ENCODE measurements at regions not wholly inside any gene's neighbourhood (a gene's known extent, or its start where the extent isn't known, plus 50 kb on each side); places are given as distances from the start of the nearest gene placed in this dataset.

- no peak for TF ChIP-seq CTCF (IDR thresholded peaks at IDR 0.05)
Observed at GRCh38 chr3:99348451-99348850, 289.9 kb upstream of the COL8A1 start.

GRCh38 chr3:99344216-99344615 lies 294.2 kb upstream of the COL8A1 start:
- no peak for TF ChIP-seq CTCF (IDR thresholded peaks at IDR 0.05)

GRCh38 chr3:99342383-99342782 lies 296.0 kb upstream of the COL8A1 start:
- TF ChIP-seq CTCF (IDR thresholded peaks at IDR 0.05): no peak

- TF ChIP-seq CTCF (IDR thresholded peaks at IDR 0.05): no peak
Observed at GRCh38 chr3:99339222-99339621, 299.2 kb upstream of the COL8A1 start.

GRCh38 chr3:99332718-99333117 lies 305.7 kb upstream of the COL8A1 start:
- TF ChIP-seq CTCF (IDR thresholded peaks at IDR 0.05): no peak

- TF ChIP-seq CTCF (IDR thresholded peaks at IDR 0.05): no peak
Observed at GRCh38 chr3:99332276-99332675, 306.1 kb upstream of the COL8A1 start.

- no peak for TF ChIP-seq CTCF (IDR thresholded peaks at IDR 0.05)
Observed at GRCh38 chr3:99330924-99331532, 307.4 kb upstream of the COL8A1 start.

GRCh38 chr3:99330281-99330680 lies 308.1 kb upstream of the COL8A1 start:
- TF ChIP-seq CTCF (IDR thresholded peaks at IDR 0.05): no peak
